ENCODE measurements at regions not wholly inside any gene's neighbourhood (a gene's known extent, or its start where the extent isn't known, plus 50 kb on each side); places are given as distances from the start of the nearest gene placed in this dataset.
A peak's percentile ranks its signal among the peaks of the same experiment; 100 is the strongest.

GRCh38 chr4:125725957-125726525 lies 411.3 kb downstream of the FAT4 start:
- H3K27me3 ChIP-seq (ENCODE audit: control insufficient read depth in 3 of 3, insufficient read depth in 3 of 3, low read length in 2 of 3) = no peaks in the 10 kb centered on the region
- TF ChIP-seq CTCF (IDR thresholded peaks at IDR 0.05; ENCODE audit: control extremely low read depth, extremely low read depth) = no peak
- no peak overlapping the region for H3K9ac ChIP-seq (ENCODE audit: insufficient read depth in 1 of 2, low read length in 2 of 2)
- DNase-seq (no peak), ATAC-seq (ENCODE audit: insufficient read depth, low FRiP score) (no peak)
- no peaks in the 10 kb centered on the region for H3K9me3 ChIP-seq (ENCODE audit: control insufficient read depth in 4 of 4, insufficient read depth in 3 of 4, low read length in 3 of 4)
- WGBS, 2 donors = 78 to 87% methylated on average over 4 of the region's 4 CpGs
- peaks cover 0 to 23% (median 6%) of the 10 kb centered on the region in 5 donors for H3K4me1 ChIP-seq (ENCODE audit: control insufficient read depth in 5 of 5, insufficient read depth in 5 of 5, low read length in 5 of 5)
- no peak overlapping the region for H3K27ac ChIP-seq (ENCODE audit: low read depth in 1 of 2, low read length in 1 of 2)
- no peak overlapping the region for H3K4me3 ChIP-seq
- no peaks in the 10 kb centered on the region for H3K36me3 ChIP-seq (ENCODE audit: control insufficient read depth in 4 of 4, insufficient read depth in 4 of 4, low read length in 4 of 4)

- Histone ChIP-seq H3K4me3 (no peak overlapping the region), H3K4me1 (ENCODE audit: control insufficient read depth in 5 of 5, insufficient read depth in 5 of 5, low read length in 5 of 5) (peaks cover 0 to 26% (median 6%) of the 10 kb centered on the region in 5 donors), H3K36me3 (ENCODE audit: control insufficient read depth in 4 of 4, insufficient read depth in 4 of 4, low read length in 4 of 4) (no peaks in the 10 kb centered on the region), H3K27me3 (ENCODE audit: control insufficient read depth in 3 of 3, insufficient read depth in 3 of 3, low read length in 2 of 3) (no peaks in the 10 kb centered on the region), H3K27ac (ENCODE audit: low read depth in 1 of 2, low read length in 1 of 2) (no peak overlapping the region), H3K9ac (ENCODE audit: insufficient read depth in 1 of 2, low read length in 2 of 2) (no peak overlapping the region), H3K9me3 (ENCODE audit: control insufficient read depth in 4 of 4, insufficient read depth in 3 of 4, low read length in 3 of 4) (no peaks in the 10 kb centered on the region)
- WGBS, 2 donors = 95 to 98% methylated on average over 2 of the region's 2 CpGs
- no peak for TF ChIP-seq CTCF (IDR thresholded peaks at IDR 0.05; ENCODE audit: control extremely low read depth, extremely low read depth)
- DNase-seq = no peak
- ATAC-seq (ENCODE audit: insufficient read depth, low FRiP score) = no peak
Measured at GRCh38 chr4:125727931-125728330, 413.2 kb downstream of the FAT4 start.

- no peak for TF ChIP-seq CTCF (IDR thresholded peaks at IDR 0.05; ENCODE audit: control extremely low read depth, extremely low read depth)
Measured at GRCh38 chr4:125728568-125728967, 413.8 kb downstream of the FAT4 start.

GRCh38 chr4:125729171-125729570 lies 414.4 kb downstream of the FAT4 start:
- Histone ChIP-seq H3K36me3 (ENCODE audit: control insufficient read depth in 4 of 4, insufficient read depth in 4 of 4, low read length in 4 of 4) (no peaks in the 10 kb centered on the region), H3K9me3 (ENCODE audit: control insufficient read depth in 4 of 4, insufficient read depth in 3 of 4, low read length in 3 of 4) (no peaks in the 10 kb centered on the region), H3K27ac (ENCODE audit: low read depth in 1 of 2, low read length in 1 of 2) (no peak overlapping the region), H3K4me1 (ENCODE audit: control insufficient read depth in 5 of 5, insufficient read depth in 5 of 5, low read length in 5 of 5) (peaks cover 0 to 26% (median 6%) of the 10 kb centered on the region in 5 donors), H3K9ac (ENCODE audit: insufficient read depth in 1 of 2, low read length in 2 of 2) (no peak overlapping the region), H3K4me3 (no peak overlapping the region), H3K27me3 (ENCODE audit: control insufficient read depth in 3 of 3, insufficient read depth in 3 of 3, low read length in 2 of 3) (no peaks in the 10 kb centered on the region)
- no peak for TF ChIP-seq CTCF (IDR thresholded peaks at IDR 0.05; ENCODE audit: control extremely low read depth, extremely low read depth)
- DNase-seq (peak in 2 of 3 donors; percentile 86 to 87), ATAC-seq (ENCODE audit: insufficient read depth, low FRiP score) (no peak)

More at GRCh38 chr4:125728568-125728967, 413.8 kb downstream of the FAT4 start:
- H3K9ac ChIP-seq (ENCODE audit: insufficient read depth in 1 of 2, low read length in 2 of 2) = no peak overlapping the region
- peak; percentile 26 to 72 (median 69) for DNase-seq
- H3K9me3 ChIP-seq (ENCODE audit: control insufficient read depth in 4 of 4, insufficient read depth in 3 of 4, low read length in 3 of 4) = no peaks in the 10 kb centered on the region
- H3K36me3 ChIP-seq (ENCODE audit: control insufficient read depth in 4 of 4, insufficient read depth in 4 of 4, low read length in 4 of 4) = no peaks in the 10 kb centered on the region
- WGBS, 2 donors = 65 to 70% methylated on average over 2 of the region's 2 CpGs
- H3K27me3 ChIP-seq (ENCODE audit: control insufficient read depth in 3 of 3, insufficient read depth in 3 of 3, low read length in 2 of 3) = no peaks in the 10 kb centered on the region
- H3K27ac ChIP-seq (ENCODE audit: low read depth in 1 of 2, low read length in 1 of 2) = no peak overlapping the region
- H3K4me3 ChIP-seq = no peak overlapping the region
- peak; percentile 75 for ATAC-seq (ENCODE audit: insufficient read depth, low FRiP score)
- peaks cover 0 to 26% (median 6%) of the 10 kb centered on the region in 5 donors for H3K4me1 ChIP-seq (ENCODE audit: control insufficient read depth in 5 of 5, insufficient read depth in 5 of 5, low read length in 5 of 5)

Data from lung (tissue), 11 donors.